Vagina (tissue), 2 donors: ENCODE measurements at regions not wholly inside any gene's neighbourhood (a gene's known extent, or its start where the extent isn't known, plus 50 kb on each side); places are given as distances from the start of the nearest gene placed in this dataset.

Source experiments
- CTCF ChIP-seq, 3 experiments: fragments of 450-650 bp in 2 of 3; fragments of 200-600 bp in 1 of 3; sonication (generic) in 1 of 3; IDR thresholded peaks; one replicate each; pipeline ENCODE4 v1.5.1; 2017 to 2019; ENCODE audit warnings: antibody characterized with exemption in 3 of 3, mild to moderate bottlenecking in 2 of 3, moderate library complexity in 2 of 3
- POLR2A ChIP-seq, 2 donors: fragments of 450-650 bp; IDR thresholded peaks; one replicate each; pipeline ENCODE4 v1.6.1; 2017; ENCODE audit warnings: antibody characterized with exemption in 2 of 2, mild to moderate bottlenecking in 2 of 2, moderate library complexity in 2 of 2

GRCh38 chr3:80870476-80871041, 890.9 kb downstream of the GBE1 start:
- TF ChIP-seq POLR2A (IDR thresholded peaks at IDR 0.05): no peak
- no peak for TF ChIP-seq CTCF (IDR thresholded peaks at IDR 0.05)
